WTC11 (cell line): ENCODE measurements at regions not wholly inside any gene's neighbourhood (a gene's known extent, or its start where the extent isn't known, plus 50 kb on each side); places are given as distances from the start of the nearest gene placed in this dataset.

Experiments
- ATAC-seq: fragments of 200-7000 bp; cut with Tn5 transposase; 2 replicates; pipeline ENCODE4 v1.10.0; 2021; ENCODE audit warnings: mild to moderate bottlenecking, moderate library complexity
- CTCF ChIA-PET: fragments of 300-600 bp; sonication (Branson Sonifier 250); formaldehyde crosslinking; loops from one replicate; lab custom pipeline; 2021; ENCODE audit warnings: antibody characterized with exemption; lab: Charles Lee
- POLR2A ChIA-PET: fragments of 350-600 bp; sonication (Branson Sonifier 250); formaldehyde crosslinking; loops from one replicate; lab custom pipeline; 2021; ENCODE audit warnings: antibody characterized with exemption; lab: Charles Lee
- DNase-seq: peaks from one replicate; pipeline ENCODE4 v3.0.0; 2021; ENCODE audit warnings: low spot score
- H3K27ac Mint-ChIP-seq: 2 replicates; pipeline ENCODE4 v1.8.0; 2021; ENCODE audit warnings: mixed read lengths
- H3K27me3 Mint-ChIP-seq: 2 replicates; pipeline ENCODE4 v1.8.0; 2021; ENCODE audit warnings: low read depth, mild to moderate bottlenecking, moderate library complexity, mixed read lengths
- H3K36me3 Mint-ChIP-seq: 2 replicates; pipeline ENCODE4 v1.8.0; 2021; ENCODE audit warnings: mixed read lengths
- H3K4me1 Mint-ChIP-seq: 2 replicates; pipeline ENCODE4 v1.8.0; 2022; ENCODE audit warnings: mixed read lengths
- H3K4me3 Mint-ChIP-seq: 2 replicates; pipeline ENCODE4 v1.8.0; 2021; ENCODE audit warnings: mild to moderate bottlenecking, moderate library complexity, mixed read lengths
- H3K9me3 Mint-ChIP-seq: 2 replicates; pipeline ENCODE4 v1.8.0; 2021; ENCODE audit warnings: mixed read lengths
- ATF3 ChIP-seq: sonication (generic); formaldehyde crosslinking; conservative IDR thresholded peaks from 2 replicates; pipeline ENCODE4 v1.8.1; 2022; ENCODE audit warnings: mild to moderate bottlenecking, missing genetic modification reagents
- CDX4 ChIP-seq: fragments of 250-450 bp; sonication (Bioruptor Pico); IDR thresholded peaks from 2 replicates; pipeline ENCODE4 v1.9.0; 2021; ENCODE audit warnings: moderate library complexity, mild to moderate bottlenecking, inconsistent platforms, borderline replicate concordance
- E2F1 ChIP-seq: sonication (generic); formaldehyde crosslinking; IDR thresholded peaks from 2 replicates; pipeline ENCODE4 v1.8.0; 2022; ENCODE audit warnings: mild to moderate bottlenecking, missing genetic modification reagents
- ERG ChIP-seq: fragments of 250-450 bp; sonication (Bioruptor Pico); IDR thresholded peaks from 2 replicates; pipeline ENCODE4 v1.8.0; 2021; ENCODE audit warnings: mild to moderate bottlenecking
- GTF2I ChIP-seq: fragments of 250-450 bp; sonication (Bioruptor Pico); conservative IDR thresholded peaks from 2 replicates; pipeline ENCODE4 v1.4.0; 2021; ENCODE audit warnings: mild to moderate bottlenecking
- HMGA2 ChIP-seq: fragments of 250-450 bp; sonication (Bioruptor Pico); IDR thresholded peaks from 2 replicates; pipeline ENCODE4 v1.4.0; 2021; ENCODE audit warnings: mild to moderate bottlenecking, moderate library complexity
- KAT7 ChIP-seq: sonication (generic); formaldehyde crosslinking; IDR thresholded peaks from 2 replicates; pipeline ENCODE4 v1.8.1; 2023; ENCODE audit warnings: missing genetic modification reagents, mild to moderate bottlenecking, borderline replicate concordance
- MLX ChIP-seq: sonication (generic); formaldehyde crosslinking; IDR thresholded peaks from 2 replicates; pipeline ENCODE4 v1.8.1; 2023; ENCODE audit warnings: mild to moderate bottlenecking, missing genetic modification reagents, moderate library complexity
- NFE2L1 ChIP-seq: sonication (generic); formaldehyde crosslinking; IDR thresholded peaks from 2 replicates; pipeline ENCODE4 v1.8.1; 2023; ENCODE audit warnings: missing genetic modification reagents
- NFYB ChIP-seq: sonication (generic); formaldehyde crosslinking; conservative IDR thresholded peaks from 2 replicates; pipeline ENCODE4 v1.8.0; 2022; ENCODE audit warnings: low read depth, missing genetic modification reagents
- NR2C2 ChIP-seq: sonication (generic); formaldehyde crosslinking; IDR thresholded peaks from 2 replicates; pipeline ENCODE4 v1.8.0; 2022; ENCODE audit warnings: mild to moderate bottlenecking, missing genetic modification reagents
- PRRX2 ChIP-seq: fragments of 250-450 bp; sonication (Bioruptor Pico); IDR thresholded peaks from 2 replicates; pipeline ENCODE4 v1.8.0; 2021; ENCODE audit warnings: mild to moderate bottlenecking
- RELA ChIP-seq: sonication (generic); formaldehyde crosslinking; IDR thresholded peaks from 2 replicates; pipeline ENCODE4 v1.8.1; 2022; ENCODE audit warnings: missing genetic modification reagents, mild to moderate bottlenecking, borderline replicate concordance
- USF2 ChIP-seq: sonication (generic); formaldehyde crosslinking; IDR thresholded peaks from 2 replicates; pipeline ENCODE4 v1.8.1; 2023; ENCODE audit warnings: mild to moderate bottlenecking, missing genetic modification reagents, moderate library complexity
- ZBTB43 ChIP-seq: sonication (generic); formaldehyde crosslinking; IDR thresholded peaks from 2 replicates; pipeline ENCODE4 v1.8.1; 2023; ENCODE audit warnings: mild to moderate bottlenecking, missing genetic modification reagents
- ZNF232 ChIP-seq: sonication (generic); formaldehyde crosslinking; IDR thresholded peaks from 2 replicates; pipeline ENCODE4 v1.8.0; 2022; ENCODE audit warnings: mild to moderate bottlenecking, missing genetic modification reagents
- ZNF396 ChIP-seq: fragments of 250-450 bp; sonication (Bioruptor Pico); IDR thresholded peaks from 2 replicates; pipeline ENCODE4 v1.8.0; 2021; ENCODE audit warnings: mild to moderate bottlenecking, moderate library complexity, borderline replicate concordance
- ZNF532 ChIP-seq: fragments of 250-450 bp; sonication (Bioruptor Pico); IDR thresholded peaks from 2 replicates; pipeline ENCODE4 v1.9.0; 2021; ENCODE audit warnings: mild to moderate bottlenecking, borderline replicate concordance

- TF ChIP-seq USF2 (CRISPR knock-in tag) = no peak
- no peak for TF ChIP-seq NFE2L1 (CRISPR knock-in tag)
- no peak for TF ChIP-seq ERG (CRISPR knock-in tag)
- no peak for TF ChIP-seq RELA
- no peak for TF ChIP-seq NFYB
- no peak for TF ChIP-seq MLX (CRISPR knock-in tag)
- no peak for TF ChIP-seq E2F1 (CRISPR knock-in tag)
- TF ChIP-seq ZNF232 (CRISPR knock-in tag) = no peak
- no peak for TF ChIP-seq ATF3 (CRISPR knock-in tag)
- no peak for TF ChIP-seq GTF2I
- TF ChIP-seq CDX4 (CRISPR knock-in tag) = no peak
- no peak for TF ChIP-seq ZBTB43 (CRISPR knock-in tag)
- no peak for TF ChIP-seq HMGA2 (CRISPR knock-in tag)
- H3K4me3 Mint-ChIP-seq = no peak overlapping the region
- H3K36me3 Mint-ChIP-seq = no peaks in the 10 kb centered on the region
- H3K27me3 Mint-ChIP-seq = peaks cover 2% of the 10 kb centered on the region
- no peak overlapping the region for H3K27ac Mint-ChIP-seq
- no peak for DNase-seq
- 0 out of 2 replicates have a peak, but pooled peaks cover 3% of the 10 kb centered on the region for H3K4me1 Mint-ChIP-seq
- ChIA-PET POLR2A (no interaction called here), CTCF (no interaction called here)
- no peak for ATAC-seq
- H3K9me3 Mint-ChIP-seq = 0 out of 2 replicates have a peak, but pooled peaks cover 4% of the 10 kb centered on the region
These were observed 63.4 kb upstream of the FUT8 start for GRCh38 chr14:65349100-65349499.

- POLR2A ChIA-PET = interaction anchor here (0.5 kb wide), 1 partner anchor 156 kb away, joined by 5 read pairs; no protein-coding TSS in a partner anchor
- peaks cover 2% of the 10 kb centered on the region for H3K27me3 Mint-ChIP-seq
- H3K36me3 Mint-ChIP-seq = no peaks in the 10 kb centered on the region
- no peak overlapping the region for H3K27ac Mint-ChIP-seq
- TF ChIP-seq ZNF532 (no peak), PRRX2 (no peak), NR2C2 (CRISPR knock-in tag) (no peak), USF2 (CRISPR knock-in tag) (no peak), KAT7 (CRISPR knock-in tag) (no peak), ZNF396 (CRISPR knock-in tag) (no peak)
- H3K4me3 Mint-ChIP-seq = no peak overlapping the region
- H3K4me1 Mint-ChIP-seq = peaks cover 22% of the 10 kb centered on the region
- CTCF ChIA-PET = no interaction called here
- DNase-seq = no peak
- ATAC-seq = no peak
- H3K9me3 Mint-ChIP-seq = no peaks in the 10 kb centered on the region
These were observed 60.9 kb upstream of the FUT8 start for GRCh38 chr14:65351493-65352194.
